DND-41 (cell line): ENCODE measurements at regions not wholly inside any gene's neighbourhood (a gene's known extent, or its start where the extent isn't known, plus 50 kb on each side); places are given as distances from the start of the nearest gene placed in this dataset.

ENCODE experiments used
- CTCF ChIP-seq: IDR thresholded peaks from 2 replicates; pipeline ENCODE4 v1.5.1; 2012; ENCODE audit warnings: borderline replicate concordance, low read length, moderate library complexity, mild to moderate bottlenecking; ENCODE audit not compliant: poor library complexity, severe bottlenecking; ENCODE audit errors: extremely low read depth
- EZH2 ChIP-seq: IDR thresholded peaks from 3 replicates; pipeline ENCODE4 v1.6.1; 2012; ENCODE audit warnings: borderline replicate concordance, low read depth, mild to moderate bottlenecking, moderate library complexity, low read length, inconsistent platforms; ENCODE audit not compliant: severe bottlenecking

- TF ChIP-seq CTCF (no peak), EZH2 (no peak)
These were observed 109.9 kb upstream of the MOCS1 start for GRCh38 chr6:40044196-40044595.
